B cell (primary cell): ENCODE measurements at regions not wholly inside any gene's neighbourhood (a gene's known extent, or its start where the extent isn't known, plus 50 kb on each side); places are given as distances from the start of the nearest gene placed in this dataset.
"Not testable (repeated sequence)": the region's sequence is repeated elsewhere in the genome, so short reads cannot be mapped to it uniquely, and the experiment has no call there.

ENCODE experiments used
- ATAC-seq: fragments of 200-7000 bp; cut with Tn5 transposase; one replicate; pipeline ENCODE4 v1.10.0; 2021; ENCODE audit warnings: low read depth, mild to moderate bottlenecking, moderate number of reproducible peaks, moderate library complexity
- CTCF ChIA-PET: fragments of 350-600 bp; sonication (Branson Sonifier 250); formaldehyde crosslinking; loops from one replicate; lab custom pipeline; 2021; ENCODE audit warnings: antibody characterized with exemption, inconsistent platforms; lab: Charles Lee
- POLR2A ChIA-PET: fragments of 350-600 bp; sonication (Branson Sonifier 250); formaldehyde crosslinking; loops from one replicate; lab custom pipeline; 2021; ENCODE audit warnings: antibody characterized with exemption; lab: Charles Lee
- DNase-seq: peaks from one replicate; pipeline ENCODE4 v3.0.0; 2013
- H2AFZ ChIP-seq: 2 replicates; pipeline ENCODE4 v1.6.1; 2012; ENCODE audit warnings: mild to moderate bottlenecking, low read depth, low read length; ENCODE audit not compliant: insufficient read depth, poor library complexity, severe bottlenecking
- H3K27ac ChIP-seq, 2 donors: 1 replicate in 1 of 2; 2 replicates in 1 of 2; pipeline ENCODE4 v1.5.1; 2012 to 2013; ENCODE audit warnings: low read length in 2 of 2, mild to moderate bottlenecking in 2 of 2, moderate library complexity in 1 of 2
- H3K27me3 ChIP-seq, 4 experiments: fragments of 200-600 bp in 1 of 4; sonication (generic) in 1 of 4; replicated peaks in 1 of 4; 1 replicate in 2 of 4; 2 replicates in 2 of 4; pipeline versions ENCODE4 v1.6.1 to v1.7.0; 2013 to 2016; ENCODE audit warnings: low read length in 3 of 4, mild to moderate bottlenecking in 2 of 4, mixed read lengths in 1 of 4, moderate library complexity in 1 of 4; ENCODE audit not compliant: insufficient read depth in 4 of 4, control insufficient read depth in 3 of 4; ENCODE audit errors: control extremely low read depth in 1 of 4
- H3K36me3 ChIP-seq, 2 experiments: replicated peaks in 1 of 2; 1 replicate in 1 of 2; 2 replicates in 1 of 2; pipeline versions ENCODE4 v1.6.1 to v1.7.1; 2013; ENCODE audit warnings: low read length in 1 of 2; ENCODE audit not compliant: insufficient read depth in 2 of 2, control insufficient read depth in 1 of 2; ENCODE audit errors: control extremely low read depth in 1 of 2, extremely low read depth in 1 of 2
- H3K4me1 ChIP-seq, 2 donors: fragments of 200-600 bp in 1 of 2; sonication (generic) in 1 of 2; 1 replicate in 1 of 2; 2 replicates in 1 of 2; pipeline versions ENCODE4 v1.5.1 to v1.6.1; 2013 to 2017; ENCODE audit warnings: low read length in 2 of 2; ENCODE audit not compliant: control insufficient read depth in 2 of 2, insufficient read depth in 2 of 2
- H3K4me2 ChIP-seq: replicated peaks from 2 replicates; pipeline ENCODE3; 2012; ENCODE audit warnings: mild to moderate bottlenecking, low read depth, low read length; ENCODE audit not compliant: poor library complexity, severe bottlenecking
- H3K4me3 ChIP-seq, 5 experiments: fragments of 200-600 bp in 1 of 5; sonication (generic) in 1 of 5; 1 replicate in 3 of 5; 2 replicates in 2 of 5; pipeline versions ENCODE4 v1.5.1 to v1.7.0; 2011 to 2016; ENCODE audit warnings: low read length in 4 of 5, mild to moderate bottlenecking in 4 of 5, low read depth in 2 of 5, control low read depth in 1 of 5, moderate library complexity in 1 of 5; ENCODE audit not compliant: insufficient read depth in 1 of 5; ENCODE audit errors: control extremely low read depth in 1 of 5, extremely low read depth in 1 of 5
- H3K79me2 ChIP-seq: fragments of 200-600 bp; sonication (generic); one replicate; pipeline ENCODE4 v1.6.0; 2016; ENCODE audit warnings: low read length; ENCODE audit not compliant: control insufficient read depth, insufficient read depth
- H3K9ac ChIP-seq: fragments of 200-600 bp; sonication (generic); 2 replicates; pipeline ENCODE4 v1.6.1; 2017; ENCODE audit warnings: mild to moderate bottlenecking, low read length, moderate library complexity
- H3K9me3 ChIP-seq, 3 donors: one replicate each; pipeline versions ENCODE4 v1.6.1 to v1.7.1; 2013; ENCODE audit warnings: low read length in 2 of 3; ENCODE audit not compliant: control insufficient read depth in 2 of 3, insufficient read depth in 1 of 3; ENCODE audit errors: control extremely low read depth in 1 of 3
- H4K20me1 ChIP-seq: 2 replicates; pipeline ENCODE4 v1.6.0; 2012; ENCODE audit warnings: mild to moderate bottlenecking, low read length; ENCODE audit not compliant: insufficient read depth, control insufficient read depth, poor library complexity, severe bottlenecking
- H3K27ac Mint-ChIP-seq: one replicate; pipeline ENCODE4 v1.8.0; 2021; ENCODE audit warnings: mixed read lengths
- H3K27me3 Mint-ChIP-seq: one replicate; pipeline ENCODE4 v1.8.0; 2021; ENCODE audit warnings: mixed read lengths
- H3K4me1 Mint-ChIP-seq: one replicate; pipeline ENCODE4 v1.8.0; 2021; ENCODE audit warnings: mixed read lengths
- H3K4me3 Mint-ChIP-seq: one replicate; pipeline ENCODE4 v1.8.0; 2021; ENCODE audit warnings: mixed read lengths
- H3K9me3 Mint-ChIP-seq: one replicate; pipeline ENCODE4 v1.8.0; 2022; ENCODE audit warnings: mixed read lengths; ENCODE audit not compliant: insufficient read depth
- CTCF ChIP-seq: fragments of 200-600 bp; IDR thresholded peaks from one replicate; pipeline ENCODE4 v1.8.0; 2022; ENCODE audit warnings: antibody characterized with exemption, mild to moderate bottlenecking
- EZH2 ChIP-seq: IDR thresholded peaks from 2 replicates; pipeline ENCODE4 v1.6.1; 2012; ENCODE audit warnings: borderline replicate concordance, low read depth, mild to moderate bottlenecking, moderate library complexity, low read length; ENCODE audit not compliant: insufficient read depth, poor library complexity, severe bottlenecking
- WGBS: methylation state at CpG from one replicate; pipeline ENCODE4 v1.1.5; 2013; ENCODE audit warnings: missing lambda C conversion rate; ENCODE audit not compliant: insufficient coverage; 5-methylcytosine and 5-hydroxymethylcytosine counted together
- intact Hi-C: fragments of 100-400 bp; cut with micrococcal nuclease; formaldehyde crosslinking; loops from one replicate; pipeline ENCODE4 v1.10.0; 2022

GRCh38 chr18:71304856-71305255 lies 1016.0 kb downstream of the SOCS6 start:
- H3K9ac ChIP-seq, result no peak overlapping the region
- POLR2A ChIA-PET, result no interaction called here
- CTCF ChIA-PET, result no interaction called here

GRCh38 chr18:71303743-71304142 lies 1014.9 kb downstream of the SOCS6 start:
- H2AFZ ChIP-seq, DNase-seq, H3K27me3 Mint-ChIP-seq, H3K4me2 ChIP-seq, intact Hi-C loops, H3K4me3 Mint-ChIP-seq, H3K9ac ChIP-seq, H4K20me1 ChIP-seq, H3K79me2 ChIP-seq, H3K9me3 Mint-ChIP-seq, H3K27ac ChIP-seq, POLR2A ChIA-PET, H3K4me1 Mint-ChIP-seq, H3K9me3 ChIP-seq, ATAC-seq, H3K27me3 ChIP-seq, CTCF ChIA-PET, H3K4me1 ChIP-seq, H3K27ac Mint-ChIP-seq, H3K36me3 ChIP-seq, H3K4me3 ChIP-seq: not testable (repeated sequence)
- WGBS, result 29% methylated on average over 2 of the region's 3 CpGs

More at GRCh38 chr18:71304856-71305255, 1016.0 kb downstream of the SOCS6 start:
- no peak overlapping the region for H3K4me2 ChIP-seq
- no peaks in the 10 kb centered on the region for H3K27me3 ChIP-seq
- H4K20me1 ChIP-seq, result no peaks in the 10 kb centered on the region
- H3K9me3 ChIP-seq, result no peaks in the 10 kb centered on the region
- no CpG with 5 or more reads among the region's 2 CpGs for WGBS
- ATAC-seq (no peak), DNase-seq (no peak)
- no peaks in the 10 kb centered on the region for H3K36me3 ChIP-seq
- Mint-ChIP-seq H3K4me1 (no peaks in the 10 kb centered on the region), H3K4me3 (no peak overlapping the region), H3K27ac (no peak overlapping the region), H3K27me3 (no peaks in the 10 kb centered on the region), H3K9me3 (no peaks in the 10 kb centered on the region)
- no peak overlapping the region for H3K27ac ChIP-seq
- H2AFZ ChIP-seq, result no peak overlapping the region
- no peaks in the 10 kb centered on the region for H3K4me1 ChIP-seq
- no peak overlapping the region for H3K4me3 ChIP-seq
- TF ChIP-seq CTCF, result no peak
- no peak for TF ChIP-seq EZH2
- intact Hi-C loops, result no loop called here
- no peaks in the 10 kb centered on the region for H3K79me2 ChIP-seq
